DMS114 treated with DMSO at 0.1 percent for 48 hours (cell line): ENCODE measurements at regions not wholly inside any gene's neighbourhood (a gene's known extent, or its start where the extent isn't known, plus 50 kb on each side); places are given as distances from the start of the nearest gene placed in this dataset.

Experiments
- DNase-seq: peaks from one replicate; lab custom pipeline; 2025; ENCODE audit not compliant: unreplicated experiment; lab: John Stamatoyannopoulos, UW

- DNase-seq = no peak
These were observed 261.0 kb downstream of the PDGFC start for GRCh38 chr4:156710365-156711192.

GRCh38 chr4:156705311-156705710 lies 266.3 kb downstream of the PDGFC start:
- no peak for DNase-seq

- DNase-seq = peak; percentile 86
These were observed 276.4 kb downstream of the PDGFC start for GRCh38 chr4:156695163-156695562.

- no peak for DNase-seq
These were observed 277.2 kb downstream of the PDGFC start for GRCh38 chr4:156694413-156694812.

- no peak for DNase-seq
These were observed 278.0 kb downstream of the PDGFC start for GRCh38 chr4:156693557-156693956.

GRCh38 chr4:156692016-156692415 lies 279.6 kb downstream of the PDGFC start:
- peak; percentile 99 for DNase-seq

- DNase-seq = no peak
These were observed 281.0 kb downstream of the PDGFC start for GRCh38 chr4:156690572-156690971.

GRCh38 chr4:156686120-156686519 lies 285.5 kb downstream of the PDGFC start:
- DNase-seq = peak; percentile 99

GRCh38 chr4:156685308-156685707 lies 286.3 kb downstream of the PDGFC start:
- DNase-seq = peak; percentile 92

GRCh38 chr4:156677656-156678055 lies 293.9 kb downstream of the PDGFC start:
- DNase-seq = no peak

- DNase-seq = peak; percentile 86
These were observed 294.5 kb downstream of the PDGFC start for GRCh38 chr4:156677131-156677531.

- no peak for DNase-seq
These were observed 295.3 kb downstream of the PDGFC start for GRCh38 chr4:156676116-156676851.

- DNase-seq = peak; percentile 92
These were observed 298.1 kb downstream of the PDGFC start for GRCh38 chr4:156673483-156673882.

GRCh38 chr4:156672492-156673305 lies 298.9 kb downstream of the PDGFC start:
- peak; percentile 97 for DNase-seq

GRCh38 chr4:156665780-156666366 lies 305.7 kb downstream of the PDGFC start:
- no peak for DNase-seq

- DNase-seq = no peak
These were observed 307.9 kb downstream of the PDGFC start for GRCh38 chr4:156663663-156664062.

GRCh38 chr4:156662921-156663320 lies 308.7 kb downstream of the PDGFC start:
- DNase-seq = no peak

- DNase-seq = no peak
These were observed 310.0 kb downstream of the PDGFC start for GRCh38 chr4:156661555-156661954.

- peak; percentile 75 for DNase-seq
These were observed 311.1 kb downstream of the PDGFC start for GRCh38 chr4:156660465-156660864.

GRCh38 chr4:156659983-156660382 lies 311.6 kb downstream of the PDGFC start:
- peak; percentile 95 for DNase-seq

GRCh38 chr4:156659570-156659969 lies 312.0 kb downstream of the PDGFC start:
- DNase-seq = peak; percentile 95
